ENCODE measurements at regions not wholly inside any gene's neighbourhood (a gene's known extent, or its start where the extent isn't known, plus 50 kb on each side); places are given as distances from the start of the nearest gene placed in this dataset.

GRCh38 chr2:153606623-153607022 is 128.1 kb upstream of the RPRM start:
- TF ChIP-seq CTCF (IDR thresholded peaks at IDR 0.05; ENCODE audit: low read depth, low read length, poor library complexity, severe bottlenecking) (no peak), EZH2phosphoT487 (IDR thresholded peaks at IDR 0.05; ENCODE audit: borderline replicate concordance, low read length) (no peak)
